Hepatocyte (in vitro differentiated cells): ENCODE measurements at regions not wholly inside any gene's neighbourhood (a gene's known extent, or its start where the extent isn't known, plus 50 kb on each side); places are given as distances from the start of the nearest gene placed in this dataset.
"Not testable (repeated sequence)": the region's sequence is repeated elsewhere in the genome, so short reads cannot be mapped to it uniquely, and the experiment has no call there.

Source experiments
- DNase-seq: peaks from one replicate; pipeline ENCODE4 v3.0.0-alpha.2; 2016; ENCODE audit warnings: low spot score
- H2AFZ ChIP-seq: fragments of 200-600 bp; sonication (generic); 2 replicates; pipeline ENCODE4 v1.6.0; 2016; ENCODE audit warnings: antibody characterized with exemption, mild to moderate bottlenecking
- H3K27ac ChIP-seq: fragments of 200-600 bp; sonication (generic); 2 replicates; pipeline ENCODE4 v1.5.1; 2016; ENCODE audit warnings: mild to moderate bottlenecking
- H3K27me3 ChIP-seq: fragments of 200-600 bp; sonication (generic); 2 replicates; pipeline ENCODE4 v1.6.1; 2016
- H3K36me3 ChIP-seq: fragments of 200-600 bp; sonication (generic); replicated peaks from 2 replicates; pipeline ENCODE4 v1.5.1; 2016; ENCODE audit warnings: low read depth; ENCODE audit not compliant: insufficient read depth
- H3K4me1 ChIP-seq: fragments of 200-600 bp; sonication (generic); 2 replicates; pipeline ENCODE4 v1.5.1; 2016; ENCODE audit warnings: mild to moderate bottlenecking, moderate library complexity; ENCODE audit not compliant: insufficient read depth
- H3K4me2 ChIP-seq: fragments of 200-600 bp; sonication (generic); 2 replicates; pipeline ENCODE4 v1.6.0; 2016
- H3K4me3 ChIP-seq: fragments of 200-600 bp; sonication (generic); 2 replicates; pipeline ENCODE4 v1.5.1; 2016; ENCODE audit warnings: mild to moderate bottlenecking
- H3K79me2 ChIP-seq: fragments of 200-600 bp; sonication (generic); 2 replicates; pipeline ENCODE4 v1.6.0; 2017; ENCODE audit warnings: mild to moderate bottlenecking
- H3K9me2 ChIP-seq: fragments of 200-600 bp; sonication (generic); replicated peaks from 2 replicates; pipeline ENCODE4 v1.6.0; 2017; ENCODE audit warnings: mild to moderate bottlenecking; ENCODE audit not compliant: insufficient read depth
- H3K9me3 ChIP-seq: fragments of 200-600 bp; sonication (generic); 2 replicates; pipeline ENCODE4 v1.5.1; 2016; ENCODE audit warnings: low read depth, mild to moderate bottlenecking
- H4K20me1 ChIP-seq: fragments of 200-600 bp; sonication (generic); 2 replicates; pipeline ENCODE4 v1.6.0; 2016; ENCODE audit warnings: mild to moderate bottlenecking; ENCODE audit not compliant: insufficient read depth, poor library complexity, severe bottlenecking
- EZH2 ChIP-seq: fragments of 200-600 bp; sonication (generic); IDR thresholded peaks from 2 replicates; pipeline ENCODE4 v1.6.1; 2016; ENCODE audit warnings: antibody characterized with exemption, mild to moderate bottlenecking, borderline replicate concordance
- EZH2phosphoT487 ChIP-seq: fragments of 200-600 bp; sonication (generic); IDR thresholded peaks from one replicate; pipeline ENCODE4 v1.6.1; 2018; ENCODE audit warnings: antibody characterized with exemption, mild to moderate bottlenecking, low read depth, moderate library complexity; ENCODE audit not compliant: unreplicated experiment, severe bottlenecking
- WGBS: methylation state at CpG from one replicate; pipeline ENCODE4 v1.1.6; 2016; ENCODE audit warnings: low lambda C conversion rate; ENCODE audit errors: missing lambda C conversion rate; 5-methylcytosine and 5-hydroxymethylcytosine counted together
- TF ChIP-seq, protein P1 (sequence below): fragments of 200-600 bp; sonication (generic); IDR thresholded peaks from 2 replicates; pipeline ENCODE4 v1.5.1; 2016; ENCODE audit warnings: antibody characterized with exemption, mild to moderate bottlenecking; ENCODE audit not compliant: poor library complexity

DNA sequence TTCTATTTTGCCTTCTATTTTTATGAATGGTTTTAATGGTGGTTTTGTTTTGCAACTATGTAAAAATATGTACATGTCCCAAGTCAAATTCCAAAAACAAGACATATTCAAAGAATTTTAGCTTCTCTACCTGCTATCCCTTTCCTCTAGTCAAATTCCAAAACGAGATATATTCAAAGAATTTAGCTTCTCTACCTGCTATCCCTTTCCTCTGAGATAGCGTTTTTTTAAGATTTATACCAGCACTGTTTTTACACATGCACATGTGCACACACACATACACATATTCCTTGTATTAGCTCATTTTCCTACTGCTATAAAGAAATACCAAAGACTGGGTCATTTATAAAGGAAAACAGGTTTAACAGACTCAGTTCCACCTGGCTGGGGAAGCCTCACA lies 199.1 kb upstream of the ARL4C start:
- Histone ChIP-seq H3K27me3 (no peaks in the 10 kb centered on the region), H3K9me3 (no peaks in the 10 kb centered on the region), H4K20me1 (no peaks in the 10 kb centered on the region), H3K4me1 (peaks cover 11% of the 10 kb centered on the region), H2AFZ (no peak overlapping the region), H3K79me2 (no peaks in the 10 kb centered on the region), H3K9me2 (no peaks in the 10 kb centered on the region), H3K4me2 (no peak overlapping the region), H3K4me3 (no peak overlapping the region), H3K36me3 (no peaks in the 10 kb centered on the region), H3K27ac (no peak overlapping the region)
- DNase-seq = no peak
- WGBS = 79% methylated on average over 2 of the region's 2 CpGs
- no peak for TF ChIP-seq EZH2
- no peak for TF ChIP-seq EZH2phosphoT487
- TF ChIP-seq, protein P1, sequence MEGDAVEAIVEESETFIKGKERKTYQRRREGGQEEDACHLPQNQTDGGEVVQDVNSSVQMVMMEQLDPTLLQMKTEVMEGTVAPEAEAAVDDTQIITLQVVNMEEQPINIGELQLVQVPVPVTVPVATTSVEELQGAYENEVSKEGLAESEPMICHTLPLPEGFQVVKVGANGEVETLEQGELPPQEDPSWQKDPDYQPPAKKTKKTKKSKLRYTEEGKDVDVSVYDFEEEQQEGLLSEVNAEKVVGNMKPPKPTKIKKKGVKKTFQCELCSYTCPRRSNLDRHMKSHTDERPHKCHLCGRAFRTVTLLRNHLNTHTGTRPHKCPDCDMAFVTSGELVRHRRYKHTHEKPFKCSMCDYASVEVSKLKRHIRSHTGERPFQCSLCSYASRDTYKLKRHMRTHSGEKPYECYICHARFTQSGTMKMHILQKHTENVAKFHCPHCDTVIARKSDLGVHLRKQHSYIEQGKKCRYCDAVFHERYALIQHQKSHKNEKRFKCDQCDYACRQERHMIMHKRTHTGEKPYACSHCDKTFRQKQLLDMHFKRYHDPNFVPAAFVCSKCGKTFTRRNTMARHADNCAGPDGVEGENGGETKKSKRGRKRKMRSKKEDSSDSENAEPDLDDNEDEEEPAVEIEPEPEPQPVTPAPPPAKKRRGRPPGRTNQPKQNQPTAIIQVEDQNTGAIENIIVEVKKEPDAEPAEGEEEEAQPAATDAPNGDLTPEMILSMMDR = no peak

DNA sequence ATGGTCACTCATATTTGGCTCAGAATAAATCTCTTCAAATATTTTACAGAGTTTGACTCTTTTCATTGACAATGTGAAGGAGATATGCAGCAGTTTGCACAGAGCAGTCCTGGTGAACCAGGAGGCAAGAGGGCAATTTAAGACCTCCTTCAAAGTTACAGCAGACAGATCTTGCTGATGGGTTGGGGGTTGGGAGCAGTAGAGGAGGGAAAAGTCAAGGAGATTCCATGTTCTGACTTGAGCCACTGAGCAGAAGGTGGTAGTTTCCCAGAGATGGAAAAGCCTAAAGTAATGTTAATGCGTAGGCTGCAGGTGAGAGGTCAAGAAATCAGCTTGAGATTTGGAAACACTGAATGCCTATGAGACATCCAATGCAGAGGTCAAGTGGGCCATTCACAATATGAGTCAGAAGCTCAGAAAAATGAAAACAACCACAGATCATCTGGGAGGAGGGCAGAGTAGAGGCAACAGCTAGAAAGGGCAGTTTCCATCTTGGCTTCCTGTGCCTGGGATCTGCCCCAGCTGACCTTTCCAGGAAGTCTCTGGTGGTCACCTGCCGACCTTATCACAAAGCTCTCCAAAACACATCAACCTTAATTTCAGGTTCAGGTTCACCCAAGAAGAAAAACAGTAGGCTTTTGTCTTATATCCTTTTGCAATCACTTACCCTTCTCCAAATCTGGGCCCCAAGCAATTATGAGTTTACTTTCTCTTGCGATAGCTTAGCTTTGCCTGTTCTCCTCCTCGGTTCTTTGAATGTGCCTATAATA lies 197.5 kb upstream of the ARL4C start:
- 77% methylated on average over 4 of the region's 4 CpGs for WGBS
- Histone ChIP-seq H3K4me2 (no peak overlapping the region), H3K27ac (no peak overlapping the region)

DNA sequence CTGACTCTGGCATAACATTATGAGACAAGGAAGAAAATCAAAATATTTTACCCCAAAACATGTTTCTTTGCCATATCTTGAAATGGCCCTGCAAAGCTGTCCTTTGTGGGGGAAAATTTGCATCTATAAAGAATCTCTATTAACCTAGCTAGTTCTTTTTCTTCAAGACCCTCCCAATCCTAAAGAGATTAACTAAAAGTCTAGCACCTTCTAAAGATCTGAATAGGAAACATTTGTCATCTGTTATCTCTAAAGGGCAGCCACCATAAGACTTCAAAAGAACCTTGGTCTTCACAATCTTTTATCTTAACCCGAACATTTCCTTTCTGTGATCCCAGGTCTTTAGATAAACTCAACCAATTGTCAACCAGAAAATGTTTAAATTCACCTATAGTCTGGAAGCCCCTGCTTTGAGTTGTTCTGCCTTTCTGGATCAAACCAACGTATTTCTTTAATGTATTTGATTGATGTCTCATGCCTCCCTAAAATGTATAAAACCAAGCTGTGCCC lies 196.9 kb upstream of the ARL4C start:
- not testable (repeated sequence) for H3K9me2 ChIP-seq, H3K4me3 ChIP-seq, DNase-seq, H2AFZ ChIP-seq, H3K4me2 ChIP-seq, H3K36me3 ChIP-seq, H3K27ac ChIP-seq, H3K79me2 ChIP-seq, H3K27me3 ChIP-seq, H3K9me3 ChIP-seq, H4K20me1 ChIP-seq
- H3K4me1 ChIP-seq = peaks cover 21% of the 10 kb centered on the region
- WGBS = 39% methylated on average over 2 of the region's 2 CpGs

More for the DNA sequence above, 197.5 kb upstream of the ARL4C start:
- Histone ChIP-seq H4K20me1 (no peaks in the 10 kb centered on the region), H3K4me3 (no peak overlapping the region), H3K79me2 (no peaks in the 10 kb centered on the region), H3K4me1 (peaks cover 21% of the 10 kb centered on the region), H2AFZ (no peak overlapping the region), H3K9me3 (no peaks in the 10 kb centered on the region), H3K36me3 (no peaks in the 10 kb centered on the region), H3K27me3 (no peaks in the 10 kb centered on the region), H3K9me2 (no peaks in the 10 kb centered on the region)
- DNase-seq = no peak
- no peak for TF ChIP-seq EZH2phosphoT487
- TF ChIP-seq EZH2 = no peak
- TF ChIP-seq, protein P1 = no peak

DNA sequence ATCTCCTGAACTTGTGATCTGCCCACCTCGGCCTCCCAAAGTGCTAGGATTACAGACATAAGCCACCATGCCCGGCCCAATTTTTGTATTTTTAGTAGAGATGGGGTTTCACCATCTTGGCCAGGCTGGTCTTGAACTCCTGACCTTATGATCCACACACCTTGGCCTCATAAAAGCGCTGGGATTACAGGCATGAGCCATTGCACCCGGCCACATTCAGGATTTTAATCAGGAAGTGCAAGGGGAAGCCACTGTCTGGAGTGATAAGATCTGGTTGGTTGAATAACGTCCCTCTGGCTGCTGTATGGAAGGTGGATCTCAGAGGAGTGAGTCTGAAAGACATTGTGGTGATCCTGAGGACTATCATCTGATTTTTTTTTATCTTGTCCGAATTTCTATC lies 196.3 kb upstream of the ARL4C start:
- H3K79me2 ChIP-seq, H3K4me3 ChIP-seq, H3K27me3 ChIP-seq, H3K36me3 ChIP-seq, DNase-seq, H3K4me2 ChIP-seq, H3K9me2 ChIP-seq, H3K9me3 ChIP-seq, H3K27ac ChIP-seq, H4K20me1 ChIP-seq, H2AFZ ChIP-seq: not testable (repeated sequence)
- 69% methylated on average over 6 of the region's 6 CpGs for WGBS
- peaks cover 21% of the 10 kb centered on the region for H3K4me1 ChIP-seq
